Stimulated activated CD4-positive, alpha-beta T cell treated with anti-CD3 and anti-CD28 coated beads, Interleukin-15, amount 100 ng/mL, for 48 hours (primary cell): ENCODE measurements at regions not wholly inside any gene's neighbourhood (a gene's known extent, or its start where the extent isn't known, plus 50 kb on each side); places are given as distances from the start of the nearest gene placed in this dataset.
"Not testable (repeated sequence)": the region's sequence is repeated elsewhere in the genome, so short reads cannot be mapped to it uniquely, and the experiment has no call there.

Source experiments
- DNase-seq, 2 donors: peaks; one replicate each; pipeline ENCODE4 v3.0.0-alpha.2; 2020; ENCODE audit warnings: low read depth in 2 of 2

DNA sequence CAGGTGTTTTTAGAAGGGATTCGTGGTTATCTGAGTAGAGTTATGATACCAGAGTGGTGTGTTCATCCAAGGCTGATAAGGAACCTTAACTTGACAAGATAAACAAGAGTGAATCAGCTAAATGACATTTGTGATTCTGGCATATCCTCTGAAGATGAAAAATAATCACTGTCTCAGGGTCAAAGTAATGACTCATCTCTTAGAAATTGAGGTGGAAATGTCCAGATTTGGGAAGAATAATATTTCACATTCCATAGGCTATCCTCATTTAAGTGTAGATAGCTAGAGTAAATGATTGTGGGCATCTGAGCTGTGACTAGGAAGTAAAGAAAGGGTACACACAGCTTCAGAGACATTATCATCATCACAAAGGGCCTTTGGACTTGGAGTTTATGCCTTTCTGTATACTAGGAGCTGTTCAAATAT lies 255.7 kb downstream of the GJA1 start:
- DNase-seq: no peak

- DNase-seq: no peak
Measured at GRCh38 chr6:121694389-121694788, 258.9 kb downstream of the GJA1 start.

DNA sequence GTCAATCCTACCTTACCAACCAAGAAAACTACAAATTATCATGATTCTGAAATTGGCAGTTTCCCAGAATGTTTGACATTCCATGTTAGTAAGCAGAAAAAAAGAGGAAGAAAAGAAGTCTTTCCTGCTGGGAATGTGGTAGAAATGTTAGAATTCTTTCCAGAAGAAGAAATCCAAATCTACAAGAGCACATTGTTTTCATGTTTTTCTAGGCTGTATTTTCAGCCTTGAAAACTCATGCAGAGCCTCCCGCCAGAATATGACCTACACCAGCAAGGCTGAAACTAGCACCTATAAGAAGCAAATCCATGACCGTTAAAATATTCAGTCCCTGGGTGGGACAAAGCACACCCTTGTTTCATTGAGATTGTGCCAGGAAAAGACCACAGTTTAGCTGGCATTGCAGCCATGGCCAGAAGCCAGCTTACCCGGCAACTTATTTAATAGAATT lies 259.4 kb downstream of the GJA1 start:
- no peak for DNase-seq

- DNase-seq: no peak
Measured at GRCh38 chr6:121695329-121695728, 259.9 kb downstream of the GJA1 start.

GRCh38 chr6:121697921-121698320 lies 262.5 kb downstream of the GJA1 start:
- no peak for DNase-seq

GRCh38 chr6:121698617-121699016 lies 263.2 kb downstream of the GJA1 start:
- DNase-seq: no peak

- DNase-seq: not testable (repeated sequence)
Measured at GRCh38 chr6:121703129-121703528, 267.7 kb downstream of the GJA1 start.

- DNase-seq: no peak
Measured at GRCh38 chr6:121711472-121711871, 276.0 kb downstream of the GJA1 start.

- no peak for DNase-seq
Measured at GRCh38 chr6:121717686-121718085, 282.2 kb downstream of the GJA1 start.

GRCh38 chr6:121720867-121721266 lies 285.4 kb downstream of the GJA1 start:
- not testable (repeated sequence) for DNase-seq

DNA sequence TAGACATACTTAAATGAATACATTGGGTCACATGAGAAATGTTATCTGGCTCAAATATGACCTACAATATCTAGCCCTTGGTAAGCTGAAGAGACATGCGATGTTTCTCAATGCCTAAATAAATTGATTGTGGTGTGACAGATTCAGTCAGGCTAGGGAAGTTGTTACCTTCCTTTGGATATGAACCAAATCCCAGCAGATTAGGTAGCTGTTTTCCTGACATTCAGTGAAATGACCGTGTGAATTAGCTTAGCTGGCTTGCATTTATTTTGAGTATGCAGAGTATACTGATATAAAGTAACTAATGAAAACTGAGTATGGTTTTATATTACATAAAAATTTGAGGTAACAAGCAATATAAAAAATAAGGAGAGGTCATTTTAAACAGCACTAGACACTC lies 288.2 kb downstream of the GJA1 start:
- no peak for DNase-seq

- DNase-seq: no peak
Measured at GRCh38 chr6:121724576-121724975, 289.1 kb downstream of the GJA1 start.

GRCh38 chr6:121726596-121726995 lies 291.1 kb downstream of the GJA1 start:
- no peak for DNase-seq

DNA sequence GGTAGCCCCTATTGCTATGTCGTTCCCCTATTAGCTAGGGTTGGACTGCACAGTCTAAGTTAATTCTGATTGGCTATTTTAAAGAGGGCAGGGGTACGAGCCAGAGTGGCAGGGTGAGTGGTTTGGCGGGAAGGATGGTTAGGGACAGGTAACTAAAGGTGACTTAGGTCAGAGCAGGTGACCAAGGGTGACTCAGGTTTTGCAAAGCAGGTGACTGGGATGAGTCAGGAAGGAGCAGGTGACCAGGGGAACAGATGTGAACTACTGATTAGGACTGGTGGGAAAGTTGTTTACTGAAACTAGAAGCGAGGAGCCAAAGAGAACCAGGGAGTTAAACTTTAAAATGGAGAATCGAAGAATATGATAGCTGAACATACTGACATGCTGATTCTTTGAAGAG lies 295.2 kb downstream of the GJA1 start:
- DNase-seq: no peak

DNA sequence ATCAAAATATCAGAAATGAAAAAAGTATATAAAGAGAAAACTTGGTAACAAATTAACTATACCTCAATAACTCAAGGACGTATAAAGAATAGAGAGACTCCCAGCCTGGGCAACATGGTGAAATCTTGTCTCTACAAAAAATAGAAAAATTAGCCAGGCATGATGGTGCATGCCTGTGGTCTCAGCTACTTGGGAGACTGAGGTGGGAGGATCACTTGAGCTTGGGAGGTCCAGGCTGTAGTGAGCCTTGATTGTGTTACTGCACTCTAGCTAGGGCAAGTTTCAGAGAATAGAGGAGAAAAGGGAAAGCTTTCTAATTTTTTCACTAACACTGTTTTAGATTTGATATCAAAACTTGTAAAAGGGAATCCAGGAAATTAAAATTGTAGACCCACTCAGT lies 295.9 kb downstream of the GJA1 start:
- no peak for DNase-seq

GRCh38 chr6:121732641-121733040 lies 297.2 kb downstream of the GJA1 start:
- no peak for DNase-seq

GRCh38 chr6:121733234-121733633 lies 297.8 kb downstream of the GJA1 start:
- no peak for DNase-seq

DNA sequence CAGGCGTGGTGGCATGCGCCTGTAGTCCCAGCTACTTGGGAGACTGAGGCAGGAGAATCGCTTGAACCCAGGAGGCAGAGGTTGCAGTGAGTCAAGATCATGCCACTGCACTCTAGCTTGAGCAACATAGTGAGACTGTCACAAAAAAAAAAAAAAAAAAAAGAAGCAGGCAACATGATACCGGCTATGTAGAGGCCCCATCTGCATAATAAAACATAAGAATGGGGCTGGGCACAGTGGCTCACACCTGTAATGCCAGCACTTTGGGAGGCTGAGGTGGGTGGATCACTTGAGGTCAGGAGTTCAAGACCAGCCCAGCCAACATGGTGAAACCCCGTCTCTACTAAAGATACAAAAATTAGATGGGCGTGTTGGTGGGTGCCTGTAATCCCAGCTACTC lies 304.7 kb downstream of the GJA1 start:
- DNase-seq: not testable (repeated sequence)

- no peak for DNase-seq
Measured at GRCh38 chr6:121743691-121744090, 308.2 kb downstream of the GJA1 start.

GRCh38 chr6:121748376-121748775 lies 312.9 kb downstream of the GJA1 start:
- no peak for DNase-seq

- no peak for DNase-seq
Measured at GRCh38 chr6:121748850-121749249, 313.4 kb downstream of the GJA1 start.

GRCh38 chr6:121755485-121755884 lies 320.0 kb downstream of the GJA1 start:
- no peak for DNase-seq

GRCh38 chr6:121756666-121757065 lies 321.2 kb downstream of the GJA1 start:
- DNase-seq: no peak

- no peak for DNase-seq
Measured at GRCh38 chr6:121759370-121759769, 323.9 kb downstream of the GJA1 start.

DNA sequence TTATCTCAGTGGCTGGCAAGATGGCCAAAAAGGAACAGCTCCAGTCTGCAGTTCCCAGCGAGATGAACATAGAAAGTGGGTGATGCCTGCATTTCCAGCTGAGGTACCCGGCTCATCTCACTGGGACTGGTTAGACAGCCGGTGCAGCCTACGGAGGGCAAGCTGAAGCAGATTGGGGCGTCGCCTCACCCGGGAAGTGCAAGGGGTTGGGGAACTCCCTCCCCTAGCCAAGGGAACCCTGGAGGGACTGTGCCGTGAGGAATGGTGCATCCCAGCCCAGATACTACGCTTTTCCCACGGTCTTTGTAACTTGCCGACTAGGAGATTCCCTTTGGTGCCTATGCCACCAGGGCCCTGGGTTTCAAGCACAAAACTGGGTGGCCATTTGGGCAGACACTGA lies 324.7 kb downstream of the GJA1 start:
- DNase-seq: no peak
